ENCODE measurements at regions not wholly inside any gene's neighbourhood (a gene's known extent, or its start where the extent isn't known, plus 50 kb on each side); places are given as distances from the start of the nearest gene placed in this dataset.
"Not testable (repeated sequence)": the region's sequence is repeated elsewhere in the genome, so short reads cannot be mapped to it uniquely, and the experiment has no call there.

- DNase-seq = no peak
These were observed 132.3 kb downstream of the TINAG start for GRCh38 chr6:54440549-54440948.

GRCh38 chr6:54441020-54441419, 132.8 kb downstream of the TINAG start:
- no peak for DNase-seq

GRCh38 chr6:54441687-54442248, 133.5 kb downstream of the TINAG start:
- DNase-seq = no peak

- no peak for DNase-seq
These were observed 137.0 kb downstream of the TINAG start for GRCh38 chr6:54445207-54445606.

- no peak for DNase-seq
These were observed 140.4 kb downstream of the TINAG start for GRCh38 chr6:54448617-54449016.

GRCh38 chr6:54451516-54451915, 143.3 kb downstream of the TINAG start:
- no peak for DNase-seq

GRCh38 chr6:54463354-54464024, 155.2 kb downstream of the TINAG start:
- DNase-seq = no peak

GRCh38 chr6:54465649-54466300, 157.5 kb downstream of the TINAG start:
- DNase-seq = no peak

- DNase-seq = no peak
These were observed 159.1 kb downstream of the TINAG start for GRCh38 chr6:54467384-54467783.

GRCh38 chr6:54473328-54473727, 165.1 kb downstream of the TINAG start:
- DNase-seq = no peak

GRCh38 chr6:54474898-54475297, 166.7 kb downstream of the TINAG start:
- DNase-seq = no peak

GRCh38 chr6:54481091-54481490, 172.8 kb downstream of the TINAG start:
- no peak for DNase-seq

- DNase-seq = no peak
These were observed 183.2 kb downstream of the TINAG start for GRCh38 chr6:54491431-54491830.

GRCh38 chr6:54493138-54493537, 184.9 kb downstream of the TINAG start:
- DNase-seq = peak; percentile 87

GRCh38 chr6:54503144-54503543, 194.9 kb downstream of the TINAG start:
- DNase-seq = no peak

- no peak for DNase-seq
These were observed 206.8 kb downstream of the TINAG start for GRCh38 chr6:54515013-54515412.

- DNase-seq = no peak
These were observed 207.5 kb downstream of the TINAG start for GRCh38 chr6:54515713-54516112.

- no peak for DNase-seq
These were observed 208.1 kb downstream of the TINAG start for GRCh38 chr6:54516321-54516720.

GRCh38 chr6:54519161-54519560, 210.9 kb downstream of the TINAG start:
- peak; percentile 4 for DNase-seq

GRCh38 chr6:54525731-54526130, 217.5 kb downstream of the TINAG start:
- peak; percentile 71 for DNase-seq

- no peak for DNase-seq
These were observed 225.3 kb downstream of the TINAG start for GRCh38 chr6:54533567-54533966.

GRCh38 chr6:54535568-54535967, 227.3 kb downstream of the TINAG start:
- no peak for DNase-seq

GRCh38 chr6:54541541-54541940, 233.3 kb downstream of the TINAG start:
- DNase-seq = peak; percentile 40

GRCh38 chr6:54559136-54559535, 250.9 kb downstream of the TINAG start:
- no peak for DNase-seq

GRCh38 chr6:54564188-54564587, 255.9 kb downstream of the TINAG start:
- DNase-seq = not testable (repeated sequence)

Data from fibroblast of skin of right biceps (primary cell).